Activated T-cell treated with anti-CD3 and anti-CD28 coated beads, Interleukin-2, amount 50 U/mL, for 4 hours (primary cell): ENCODE measurements at regions not wholly inside any gene's neighbourhood (a gene's known extent, or its start where the extent isn't known, plus 50 kb on each side); places are given as distances from the start of the nearest gene placed in this dataset.

Experiments
- ATAC-seq, 2 donors: fragments of 200-7000 bp; cut with Tn5 transposase; one replicate each; pipeline ENCODE4 v1.10.0; 2021
- DNase-seq: peaks from one replicate; pipeline ENCODE4 v3.0.0-alpha.2; 2020
- H3K27me3 Mint-ChIP-seq: one replicate; pipeline ENCODE4 v1.8.0; 2021; ENCODE audit warnings: low read depth, mixed read lengths
- H3K36me3 Mint-ChIP-seq: one replicate; pipeline ENCODE4 v1.8.0; 2022; ENCODE audit warnings: mixed read lengths; ENCODE audit not compliant: insufficient read depth
- H3K4me1 Mint-ChIP-seq: one replicate; pipeline ENCODE4 v1.8.0; 2021; ENCODE audit warnings: low read depth, mixed read lengths
- H3K4me3 Mint-ChIP-seq: one replicate; pipeline ENCODE4 v1.8.0; 2021; ENCODE audit warnings: mild to moderate bottlenecking, moderate library complexity, mixed read lengths
- H3K9me3 Mint-ChIP-seq: one replicate; pipeline ENCODE4 v1.8.0; 2021; ENCODE audit warnings: mixed read lengths

DNA sequence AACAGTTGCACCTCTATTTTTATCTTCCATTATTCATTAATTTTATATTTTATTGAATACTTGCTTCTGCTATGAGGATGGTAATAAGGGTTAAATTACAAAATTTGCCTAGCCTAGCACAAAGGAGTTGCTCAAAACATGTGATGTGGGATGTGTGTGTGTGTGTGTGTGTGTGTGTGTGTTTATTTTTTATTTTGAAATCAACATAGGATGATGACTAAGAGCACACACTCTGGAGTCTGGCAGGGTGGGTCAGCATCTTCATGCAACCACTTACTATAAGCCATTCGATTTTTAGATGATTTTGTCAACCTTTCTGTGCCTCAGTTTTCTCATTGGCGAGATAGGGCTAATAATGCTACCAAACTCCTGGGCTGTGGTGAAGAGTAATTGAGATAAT lies 57.7 kb upstream of the MAMDC2 start:
- DNase-seq (no peak), ATAC-seq (no peak)
- H3K4me3 Mint-ChIP-seq, result no peak overlapping the region
- peaks cover 12% of the 10 kb centered on the region for H3K27me3 Mint-ChIP-seq
- no peaks in the 10 kb centered on the region for H3K4me1 Mint-ChIP-seq
- H3K36me3 Mint-ChIP-seq, result no peaks in the 10 kb centered on the region
- no peaks in the 10 kb centered on the region for H3K9me3 Mint-ChIP-seq

DNA sequence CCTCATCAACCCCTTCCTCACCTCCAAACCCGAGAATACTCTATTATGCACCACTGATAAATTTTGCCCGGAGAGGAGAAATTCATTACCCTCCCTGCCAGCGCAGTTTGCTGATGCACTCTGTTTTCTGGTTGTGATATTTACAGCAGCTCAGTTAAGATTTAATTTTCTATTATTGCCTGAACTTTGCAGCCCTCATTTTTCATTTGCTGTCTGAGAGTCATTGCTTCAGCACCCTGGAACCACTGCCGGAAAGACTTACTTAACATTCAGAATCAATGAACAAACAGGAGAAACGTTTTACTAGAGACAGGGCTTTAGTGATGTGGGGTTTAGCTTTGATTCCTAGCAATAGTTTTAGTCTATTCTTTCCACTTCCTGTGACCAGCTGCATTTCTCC lies 56.7 kb upstream of the MAMDC2 start:
- H3K9me3 Mint-ChIP-seq, result no peaks in the 10 kb centered on the region
- no peaks in the 10 kb centered on the region for H3K36me3 Mint-ChIP-seq
- peaks cover 12% of the 10 kb centered on the region for H3K27me3 Mint-ChIP-seq
- DNase-seq (no peak), ATAC-seq (no peak)
- no peaks in the 10 kb centered on the region for H3K4me1 Mint-ChIP-seq
- H3K4me3 Mint-ChIP-seq, result no peak overlapping the region

DNA sequence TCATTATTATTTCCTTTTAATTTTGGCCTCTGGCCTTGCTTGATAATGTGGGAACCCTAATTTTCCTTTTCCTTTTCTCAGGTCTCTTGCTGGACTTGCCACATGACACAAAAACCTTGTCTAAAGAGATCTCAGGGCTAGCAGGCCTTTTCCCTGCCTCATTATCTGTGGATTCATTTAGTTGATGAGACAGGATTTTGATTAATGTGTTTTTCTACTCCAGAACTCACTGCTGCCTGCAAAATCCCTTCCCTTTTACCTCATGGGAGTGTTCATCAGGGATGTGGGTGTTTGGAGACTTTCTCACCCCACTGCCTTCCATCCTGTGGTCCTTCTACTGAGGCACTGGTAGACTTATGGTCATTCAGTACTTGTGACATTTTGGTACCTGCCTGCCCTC lies 56.2 kb upstream of the MAMDC2 start:
- DNase-seq (no peak), ATAC-seq (no peak)
- Mint-ChIP-seq H3K27me3 (peaks cover 12% of the 10 kb centered on the region), H3K36me3 (no peaks in the 10 kb centered on the region), H3K4me1 (no peaks in the 10 kb centered on the region), H3K9me3 (no peaks in the 10 kb centered on the region), H3K4me3 (no peak overlapping the region)

DNA sequence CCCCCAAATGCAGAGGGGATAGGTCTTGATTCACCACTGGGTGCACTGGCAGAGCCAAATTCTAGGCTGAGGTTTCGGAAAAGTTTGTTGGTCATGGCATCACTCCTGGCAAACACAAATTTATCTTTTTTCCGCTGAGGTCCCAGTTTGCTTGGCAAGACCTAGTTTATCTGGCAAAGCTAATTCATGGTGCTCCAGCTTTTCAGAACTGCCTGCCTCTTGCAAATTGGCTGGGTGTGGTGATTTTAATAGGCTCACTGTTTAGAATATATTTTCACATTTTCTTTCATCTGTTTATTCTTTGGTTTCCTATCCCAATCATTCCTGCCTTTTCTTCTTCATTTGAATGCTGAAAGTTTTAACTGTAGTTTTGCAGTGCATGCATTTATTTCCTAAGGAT lies 50.5 kb upstream of the MAMDC2 start:
- Mint-ChIP-seq H3K36me3 (no peaks in the 10 kb centered on the region), H3K4me1 (no peaks in the 10 kb centered on the region), H3K9me3 (no peaks in the 10 kb centered on the region), H3K27me3 (peaks cover 9% of the 10 kb centered on the region), H3K4me3 (no peak overlapping the region)
- no peak for DNase-seq
- ATAC-seq, result no peak
